CD4-positive, alpha-beta T cell (primary cell): ENCODE measurements at regions not wholly inside any gene's neighbourhood (a gene's known extent, or its start where the extent isn't known, plus 50 kb on each side); places are given as distances from the start of the nearest gene placed in this dataset.
"Not testable (repeated sequence)": the region's sequence is repeated elsewhere in the genome, so short reads cannot be mapped to it uniquely, and the experiment has no call there.

Experiments used
- ATAC-seq: fragments of 200-7000 bp; cut with Tn5 transposase; one replicate; pipeline ENCODE4 v1.10.0; 2022; ENCODE audit warnings: mild to moderate bottlenecking; ENCODE audit not compliant: poor library complexity
- CTCF ChIA-PET: fragments of 350-600 bp; sonication (Branson Sonifier 250); formaldehyde crosslinking; loops from one replicate; lab custom pipeline; 2021; ENCODE audit warnings: antibody characterized with exemption, inconsistent platforms; lab: Charles Lee
- POLR2A ChIA-PET: fragments of 350-600 bp; sonication (Branson Sonifier 250); formaldehyde crosslinking; loops from one replicate; lab custom pipeline; 2021; ENCODE audit warnings: antibody characterized with exemption, inconsistent platforms; lab: Charles Lee
- DNase-seq, 14 experiments: peaks; one replicate each; pipeline ENCODE4 v3.0.0-alpha.2; 2013 to 2020; ENCODE audit warnings: mixed read lengths in 2 of 14
- H3K27ac ChIP-seq, 2 donors: one replicate each; pipeline versions ENCODE4 v1.5.1 to v1.7.0; 2013; ENCODE audit warnings: low read length in 2 of 2, low read depth in 1 of 2, mild to moderate bottlenecking in 1 of 2
- H3K27me3 ChIP-seq, 2 experiments: 1 replicate in 1 of 2; 2 replicates in 1 of 2; pipeline versions ENCODE4 v1.6.1 to v1.7.0; 2013; ENCODE audit warnings: low read length in 2 of 2, control low read depth in 1 of 2, mild to moderate bottlenecking in 1 of 2, moderate library complexity in 1 of 2; ENCODE audit not compliant: insufficient read depth in 2 of 2, control insufficient read depth in 1 of 2
- H3K36me3 ChIP-seq: one replicate; pipeline ENCODE4 v1.6.1; 2013; ENCODE audit warnings: low read length, control low read depth; ENCODE audit not compliant: insufficient read depth
- H3K4me1 ChIP-seq: one replicate; pipeline ENCODE4 v1.6.1; 2013; ENCODE audit warnings: low read length, control low read depth; ENCODE audit not compliant: insufficient read depth
- H3K4me3 ChIP-seq: one replicate; pipeline ENCODE4 v1.5.1; 2013; ENCODE audit warnings: mild to moderate bottlenecking, low read length, moderate library complexity
- H3K9me3 ChIP-seq, 2 experiments: 1 replicate in 1 of 2; 2 replicates in 1 of 2; pipeline versions ENCODE4 v1.6.1 to v1.7.0; 2013; ENCODE audit warnings: low read length in 2 of 2, mild to moderate bottlenecking in 2 of 2, control low read depth in 1 of 2, moderate library complexity in 1 of 2; ENCODE audit not compliant: control insufficient read depth in 1 of 2, insufficient read depth in 1 of 2
- H3K27ac Mint-ChIP-seq: one replicate; pipeline ENCODE4 v1.8.0; 2020; ENCODE audit warnings: mixed read lengths
- H3K27me3 Mint-ChIP-seq: one replicate; pipeline ENCODE4 v1.8.0; 2021; ENCODE audit warnings: mixed read lengths
- H3K36me3 Mint-ChIP-seq: one replicate; pipeline ENCODE4 v1.8.0; 2021; ENCODE audit warnings: low read depth, mixed read lengths
- H3K4me1 Mint-ChIP-seq: one replicate; pipeline ENCODE4 v1.8.0; 2021; ENCODE audit warnings: low read depth, mixed read lengths
- H3K4me3 Mint-ChIP-seq: one replicate; pipeline ENCODE4 v1.8.0; 2020; ENCODE audit warnings: mild to moderate bottlenecking, mixed read lengths
- H3K9me3 Mint-ChIP-seq: one replicate; pipeline ENCODE4 v1.8.0; 2020; ENCODE audit warnings: mixed read lengths
- CTCF ChIP-seq: fragments of 200-600 bp; IDR thresholded peaks from one replicate; pipeline ENCODE4 v1.8.0; 2022; ENCODE audit warnings: antibody characterized with exemption, mild to moderate bottlenecking
- intact Hi-C, 2 experiments: fragments of 100-400 bp; cut with DNase I in 1 of 2; cut with micrococcal nuclease in 1 of 2; formaldehyde crosslinking; loops; one replicate each; pipeline versions ENCODE4 v1.15.1 to v1.9.0; 2023 to 2025; cut with DNase I, micrococcal nuclease

- Histone ChIP-seq H3K9me3 (peaks cover 0 to 5% of the 10 kb centered on the region in 2 experiments), H3K4me3 (no peak overlapping the region), H3K27ac (no peak overlapping the region), H3K36me3 (no peaks in the 10 kb centered on the region), H3K4me1 (no peaks in the 10 kb centered on the region), H3K27me3 (no peaks in the 10 kb centered on the region)
- H3K4me3 Mint-ChIP-seq: no peak overlapping the region
- ChIA-PET POLR2A (no interaction called here), CTCF (no interaction called here)
- TF ChIP-seq CTCF: no peak
- H3K9me3 Mint-ChIP-seq: peaks cover 22% of the 10 kb centered on the region
- H3K4me1 Mint-ChIP-seq: no peaks in the 10 kb centered on the region
- intact Hi-C loops: no loop called here
- ATAC-seq (no peak), DNase-seq (no peak)
- no peaks in the 10 kb centered on the region for H3K36me3 Mint-ChIP-seq
- H3K27ac Mint-ChIP-seq: no peak overlapping the region
- H3K27me3 Mint-ChIP-seq: no peaks in the 10 kb centered on the region
Measured at GRCh38 chr3:74210739-74211138, 403.7 kb downstream of the CNTN3 start.

DNA sequence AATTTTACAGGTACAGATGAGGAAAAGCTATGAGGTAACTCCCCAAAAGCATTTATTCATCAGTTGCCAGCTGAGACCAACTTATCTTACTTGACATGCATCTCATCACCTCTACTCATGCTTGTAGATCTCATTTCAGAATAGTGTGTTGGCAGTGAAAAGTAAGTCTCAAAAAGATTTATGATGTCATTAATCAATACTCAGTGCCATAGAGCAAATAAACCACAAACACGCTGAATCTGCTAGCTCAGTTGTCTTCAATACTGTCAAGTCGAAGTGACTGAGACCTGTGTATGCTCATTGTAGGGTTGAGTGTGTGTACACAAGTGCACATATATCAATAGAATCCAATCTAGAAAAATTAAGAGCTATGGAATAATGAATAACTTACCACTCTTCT lies 413.5 kb downstream of the CNTN3 start:
- no peak for TF ChIP-seq CTCF
- no peaks in the 10 kb centered on the region for H3K27me3 ChIP-seq
- intact Hi-C loops: no loop called here
- H3K4me1 ChIP-seq: no peaks in the 10 kb centered on the region
- H3K27ac ChIP-seq: no peak overlapping the region
- Mint-ChIP-seq H3K36me3 (no peaks in the 10 kb centered on the region), H3K27ac (no peak overlapping the region), H3K4me3 (no peak overlapping the region), H3K9me3 (peaks cover 2% of the 10 kb centered on the region), H3K27me3 (no peaks in the 10 kb centered on the region), H3K4me1 (no peaks in the 10 kb centered on the region)
- peaks cover 0 to 5% of the 10 kb centered on the region in 2 experiments for H3K9me3 ChIP-seq
- no peak for DNase-seq
- ChIA-PET CTCF (no interaction called here), POLR2A (no interaction called here)
- no peak overlapping the region for H3K4me3 ChIP-seq
- ATAC-seq: no peak
- no peaks in the 10 kb centered on the region for H3K36me3 ChIP-seq

GRCh38 chr3:74178664-74179063 lies 435.8 kb downstream of the CNTN3 start:
- POLR2A ChIA-PET: not testable (repeated sequence)

GRCh38 chr3:74173090-74173489 lies 441.4 kb downstream of the CNTN3 start:
- no peak for TF ChIP-seq CTCF
- ChIA-PET POLR2A (no interaction called here), CTCF (no interaction called here)
- H3K36me3 ChIP-seq: no peaks in the 10 kb centered on the region
- Mint-ChIP-seq H3K4me3 (no peak overlapping the region), H3K9me3 (peaks cover 7% of the 10 kb centered on the region), H3K4me1 (no peaks in the 10 kb centered on the region), H3K27ac (no peak overlapping the region), H3K36me3 (no peaks in the 10 kb centered on the region), H3K27me3 (no peaks in the 10 kb centered on the region)
- H3K4me3 ChIP-seq: no peak overlapping the region
- no peaks in the 10 kb centered on the region for H3K27me3 ChIP-seq
- intact Hi-C loops: no loop called here
- no peak for ATAC-seq
- H3K4me1 ChIP-seq: no peaks in the 10 kb centered on the region
- H3K9me3 ChIP-seq: no peaks in the 10 kb centered on the region
- no peak overlapping the region for H3K27ac ChIP-seq
- DNase-seq: no peak

More at GRCh38 chr3:74178664-74179063, 435.8 kb downstream of the CNTN3 start:
- H3K4me1 ChIP-seq, H3K36me3 ChIP-seq, H3K27me3 Mint-ChIP-seq, H3K4me3 Mint-ChIP-seq, H3K9me3 ChIP-seq, H3K36me3 Mint-ChIP-seq, H3K27ac ChIP-seq, H3K4me1 Mint-ChIP-seq, H3K27ac Mint-ChIP-seq, CTCF ChIA-PET, intact Hi-C loops, H3K4me3 ChIP-seq, H3K27me3 ChIP-seq, DNase-seq, ATAC-seq: not testable (repeated sequence)
- H3K9me3 Mint-ChIP-seq: peaks cover 25% of the 10 kb centered on the region
